Loucy (cell line): ENCODE measurements at regions not wholly inside any gene's neighbourhood (a gene's known extent, or its start where the extent isn't known, plus 50 kb on each side); places are given as distances from the start of the nearest gene placed in this dataset.

Source experiments
- H2AFZ ChIP-seq: fragments of 200-600 bp; sonication (generic); 2 replicates; pipeline ENCODE4 v1.6.0; 2016; ENCODE audit warnings: antibody characterized with exemption, mild to moderate bottlenecking, low read length, moderate library complexity
- H3F3A ChIP-seq: fragments of 200-600 bp; 2 replicates; pipeline ENCODE4 v1.6.0; 2016; ENCODE audit warnings: antibody characterized with exemption, low read depth, mild to moderate bottlenecking
- H3K27me3 ChIP-seq: fragments of 200-600 bp; sonication (generic); 2 replicates; pipeline ENCODE4 v1.6.1; 2014; ENCODE audit warnings: low read length, mild to moderate bottlenecking; ENCODE audit not compliant: insufficient read depth, poor library complexity, severe bottlenecking
- H3K36me3 ChIP-seq: fragments of 200-600 bp; sonication (generic); 2 replicates; pipeline ENCODE4 v1.6.1; 2016; ENCODE audit warnings: low read length; ENCODE audit not compliant: insufficient read depth
- H3K4me1 ChIP-seq: fragments of 200-600 bp; sonication (generic); 2 replicates; pipeline ENCODE4 v1.5.1; 2014; ENCODE audit warnings: low read length, mild to moderate bottlenecking; ENCODE audit not compliant: insufficient read depth, poor library complexity, severe bottlenecking
- H3K4me2 ChIP-seq: fragments of 200-600 bp; sonication (generic); 2 replicates; pipeline ENCODE4 v1.6.0; 2014; ENCODE audit warnings: antibody characterized with exemption, low read length, low read depth, mild to moderate bottlenecking; ENCODE audit not compliant: poor library complexity, severe bottlenecking
- H3K4me3 ChIP-seq: fragments of 200-600 bp; sonication (generic); 2 replicates; pipeline ENCODE4 v1.5.1; 2014; ENCODE audit warnings: low read length, mild to moderate bottlenecking, mixed read lengths; ENCODE audit not compliant: poor library complexity, severe bottlenecking
- H3K79me2 ChIP-seq: fragments of 200-600 bp; sonication (generic); 2 replicates; pipeline ENCODE4 v1.6.1; 2014; ENCODE audit warnings: low read length; ENCODE audit not compliant: insufficient read depth
- H3K9ac ChIP-seq: fragments of 200-600 bp; sonication (generic); 2 replicates; pipeline ENCODE4 v1.6.0; 2014; ENCODE audit warnings: mild to moderate bottlenecking, low read depth, low read length, moderate library complexity; ENCODE audit not compliant: poor library complexity, severe bottlenecking
- H3K9me2 ChIP-seq: fragments of 200-600 bp; sonication (generic); replicated peaks from 2 replicates; pipeline ENCODE4 v1.6.1; 2016; ENCODE audit warnings: low read depth, low read length, mixed read lengths
- H3K9me3 ChIP-seq: fragments of 200-600 bp; sonication (generic); 2 replicates; pipeline ENCODE4 v1.6.1; 2014; ENCODE audit warnings: mild to moderate bottlenecking, antibody characterized with exemption, low read length, low read depth; ENCODE audit not compliant: insufficient read depth
- H4K20me1 ChIP-seq: fragments of 200-600 bp; sonication (generic); 2 replicates; pipeline ENCODE4 v1.6.0; 2014; ENCODE audit warnings: antibody characterized with exemption, low read length, mild to moderate bottlenecking; ENCODE audit not compliant: insufficient read depth, poor library complexity, severe bottlenecking
- CTCF ChIP-seq: fragments of 200-600 bp; sonication (generic); conservative IDR thresholded peaks from 2 replicates; pipeline ENCODE4 v1.5.1; 2014; ENCODE audit warnings: mild to moderate bottlenecking, antibody characterized with exemption, low read length
- EZH2phosphoT487 ChIP-seq: fragments of 200-600 bp; IDR thresholded peaks from 2 replicates; pipeline ENCODE4 v1.6.1; 2018; ENCODE audit warnings: antibody characterized with exemption, mild to moderate bottlenecking, moderate library complexity, borderline replicate concordance

- H2AFZ ChIP-seq: no peak overlapping the region
- H3K9me3 ChIP-seq: no peaks in the 10 kb centered on the region
- H3K4me3 ChIP-seq: no peak overlapping the region
- H3K9ac ChIP-seq: no peak overlapping the region
- H4K20me1 ChIP-seq: no peaks in the 10 kb centered on the region
- H3K4me2 ChIP-seq: no peak overlapping the region
- TF ChIP-seq EZH2phosphoT487 (no peak), CTCF (no peak)
- H3K27me3 ChIP-seq: no peaks in the 10 kb centered on the region
- H3K9me2 ChIP-seq: no peaks in the 10 kb centered on the region
- no peaks in the 10 kb centered on the region for H3K4me1 ChIP-seq
- H3F3A ChIP-seq: no peaks in the 10 kb centered on the region
- no peaks in the 10 kb centered on the region for H3K79me2 ChIP-seq
- H3K36me3 ChIP-seq: no peaks in the 10 kb centered on the region
Measured at GRCh38 chr9:7858166-7858565, 58.6 kb upstream of the DMAC1 start.

- H3F3A ChIP-seq: no peaks in the 10 kb centered on the region
- no peak for TF ChIP-seq EZH2phosphoT487
- no peak for TF ChIP-seq CTCF
- no peaks in the 10 kb centered on the region for H3K27me3 ChIP-seq
- H2AFZ ChIP-seq: no peak overlapping the region
- no peak overlapping the region for H3K4me2 ChIP-seq
- no peak overlapping the region for H3K9ac ChIP-seq
- no peaks in the 10 kb centered on the region for H3K36me3 ChIP-seq
- no peaks in the 10 kb centered on the region for H3K9me3 ChIP-seq
- no peaks in the 10 kb centered on the region for H4K20me1 ChIP-seq
- H3K79me2 ChIP-seq: no peaks in the 10 kb centered on the region
- H3K9me2 ChIP-seq: no peaks in the 10 kb centered on the region
- H3K4me3 ChIP-seq: no peak overlapping the region
- H3K4me1 ChIP-seq: no peaks in the 10 kb centered on the region
Measured at GRCh38 chr9:7854763-7855162, 55.2 kb upstream of the DMAC1 start.
